Breast epithelium (tissue), 3 donors: ENCODE measurements at regions not wholly inside any gene's neighbourhood (a gene's known extent, or its start where the extent isn't known, plus 50 kb on each side); places are given as distances from the start of the nearest gene placed in this dataset.

Experiments used
- POLR2AphosphoS5 ChIP-seq, 3 donors: sonication (generic); formaldehyde crosslinking; IDR thresholded peaks; one replicate each; pipeline ENCODE4 v1.6.1; 2017; ENCODE audit warnings: antibody characterized with exemption in 3 of 3
- TF ChIP-seq, protein P1 (sequence below), 3 donors: fragments of 450-650 bp; IDR thresholded peaks; one replicate each; pipeline ENCODE4 v1.5.1; 2016 to 2017; ENCODE audit warnings: antibody characterized with exemption in 3 of 3, mild to moderate bottlenecking in 3 of 3, moderate library complexity in 3 of 3

DNA sequence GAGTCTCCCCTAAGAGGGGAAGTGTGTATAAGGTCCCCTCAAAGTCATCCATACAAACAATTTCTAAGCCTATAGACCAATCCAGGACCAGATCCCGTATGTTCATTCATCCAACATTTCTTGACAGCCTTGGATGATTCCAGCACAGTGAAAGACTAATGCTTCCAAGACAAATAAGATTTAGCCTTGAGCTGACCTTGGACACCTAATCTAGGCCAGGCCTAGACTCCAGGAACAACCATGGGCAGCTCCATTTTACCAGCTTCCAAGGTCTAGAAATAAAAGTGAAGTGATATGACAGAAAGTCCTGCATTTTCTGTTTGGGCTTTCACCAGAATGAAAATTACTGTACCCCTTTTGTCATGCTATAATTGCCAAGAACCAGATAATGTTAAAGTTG, 67.9 kb upstream of the BCL6 start:
- TF ChIP-seq POLR2AphosphoS5 (IDR thresholded peaks at IDR 0.05) = no peak
- TF ChIP-seq, protein P1, sequence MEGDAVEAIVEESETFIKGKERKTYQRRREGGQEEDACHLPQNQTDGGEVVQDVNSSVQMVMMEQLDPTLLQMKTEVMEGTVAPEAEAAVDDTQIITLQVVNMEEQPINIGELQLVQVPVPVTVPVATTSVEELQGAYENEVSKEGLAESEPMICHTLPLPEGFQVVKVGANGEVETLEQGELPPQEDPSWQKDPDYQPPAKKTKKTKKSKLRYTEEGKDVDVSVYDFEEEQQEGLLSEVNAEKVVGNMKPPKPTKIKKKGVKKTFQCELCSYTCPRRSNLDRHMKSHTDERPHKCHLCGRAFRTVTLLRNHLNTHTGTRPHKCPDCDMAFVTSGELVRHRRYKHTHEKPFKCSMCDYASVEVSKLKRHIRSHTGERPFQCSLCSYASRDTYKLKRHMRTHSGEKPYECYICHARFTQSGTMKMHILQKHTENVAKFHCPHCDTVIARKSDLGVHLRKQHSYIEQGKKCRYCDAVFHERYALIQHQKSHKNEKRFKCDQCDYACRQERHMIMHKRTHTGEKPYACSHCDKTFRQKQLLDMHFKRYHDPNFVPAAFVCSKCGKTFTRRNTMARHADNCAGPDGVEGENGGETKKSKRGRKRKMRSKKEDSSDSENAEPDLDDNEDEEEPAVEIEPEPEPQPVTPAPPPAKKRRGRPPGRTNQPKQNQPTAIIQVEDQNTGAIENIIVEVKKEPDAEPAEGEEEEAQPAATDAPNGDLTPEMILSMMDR (IDR thresholded peaks at IDR 0.05) = no peak
